ENCODE measurements at regions not wholly inside any gene's neighbourhood (a gene's known extent, or its start where the extent isn't known, plus 50 kb on each side); places are given as distances from the start of the nearest gene placed in this dataset.
A peak's percentile ranks its signal among the peaks of the same experiment; 100 is the strongest.

- DNase-seq (ENCODE audit: low spot score) (no peak), ATAC-seq (no peak)
- no peaks in the 10 kb centered on the region for H3K36me3 Mint-ChIP-seq
- H3K27me3 Mint-ChIP-seq: peaks cover 2 to 6% of the 10 kb centered on the region in 2 donors
- H3K27ac Mint-ChIP-seq: no peak overlapping the region
- no peak overlapping the region for H3K4me3 Mint-ChIP-seq
- no peaks in the 10 kb centered on the region for H3K9me3 Mint-ChIP-seq
- H3K4me1 Mint-ChIP-seq (ENCODE audit: low read depth in 2 of 2): no peaks in the 10 kb centered on the region
These were observed 371.7 kb downstream of the RBM26 start for GRCh38 chr13:79034341-79034740.

GRCh38 chr13:79030513-79030912 lies 371.6 kb upstream of the OBI1 start:
- Mint-ChIP-seq H3K4me1 (ENCODE audit: low read depth in 2 of 2) (no peaks in the 10 kb centered on the region), H3K27me3 (peaks cover 0 to 5% of the 10 kb centered on the region in 2 donors), H3K4me3 (no peak overlapping the region), H3K27ac (no peak overlapping the region), H3K9me3 (no peaks in the 10 kb centered on the region), H3K36me3 (no peaks in the 10 kb centered on the region)
- DNase-seq (ENCODE audit: low spot score) (no peak), ATAC-seq (no peak)

- Mint-ChIP-seq H3K36me3 (peaks cover 5% of the 10 kb centered on the region), H3K27ac (no peak overlapping the region), H3K9me3 (peaks cover 9% of the 10 kb centered on the region), H3K27me3 (no peaks in the 10 kb centered on the region), H3K4me3 (no peak overlapping the region), H3K4me1 (ENCODE audit: low read depth in 2 of 2) (no peaks in the 10 kb centered on the region)
- DNase-seq (ENCODE audit: low spot score): no peak
- ATAC-seq: no peak
These were observed 359.2 kb upstream of the OBI1 start for GRCh38 chr13:79018166-79018565.

GRCh38 chr13:79011179-79011578 lies 352.2 kb upstream of the OBI1 start:
- Mint-ChIP-seq H3K27me3 (peaks cover 2 to 6% of the 10 kb centered on the region in 2 donors), H3K36me3 (no peaks in the 10 kb centered on the region), H3K27ac (no peak overlapping the region), H3K4me3 (no peak overlapping the region), H3K9me3 (peaks cover 9% of the 10 kb centered on the region), H3K4me1 (ENCODE audit: low read depth in 2 of 2) (no peaks in the 10 kb centered on the region)
- no peak for ATAC-seq
- no peak for DNase-seq (ENCODE audit: low spot score)

GRCh38 chr13:79003989-79004898 lies 345.3 kb upstream of the OBI1 start:
- peaks cover 6 to 7% of the 10 kb centered on the region in 2 donors for H3K27me3 Mint-ChIP-seq
- no peaks in the 10 kb centered on the region for H3K36me3 Mint-ChIP-seq
- H3K9me3 Mint-ChIP-seq: peaks cover 5% of the 10 kb centered on the region
- no peak overlapping the region for H3K4me3 Mint-ChIP-seq
- ATAC-seq: no peak
- no peak overlapping the region for H3K27ac Mint-ChIP-seq
- no peaks in the 10 kb centered on the region for H3K4me1 Mint-ChIP-seq (ENCODE audit: low read depth in 2 of 2)
- no peak for DNase-seq (ENCODE audit: low spot score)

GRCh38 chr13:78999494-78999893 lies 340.5 kb upstream of the OBI1 start:
- H3K4me1 Mint-ChIP-seq (ENCODE audit: low read depth in 2 of 2): no peaks in the 10 kb centered on the region
- H3K27ac Mint-ChIP-seq: no peak overlapping the region
- ATAC-seq: no peak
- no peaks in the 10 kb centered on the region for H3K36me3 Mint-ChIP-seq
- peaks cover 2 to 16% of the 10 kb centered on the region in 2 donors for H3K27me3 Mint-ChIP-seq
- DNase-seq (ENCODE audit: low spot score): no peak
- no peaks in the 10 kb centered on the region for H3K9me3 Mint-ChIP-seq
- no peak overlapping the region for H3K4me3 Mint-ChIP-seq

GRCh38 chr13:78998630-78999315 lies 339.8 kb upstream of the OBI1 start:
- DNase-seq (ENCODE audit: low spot score) (no peak), ATAC-seq (no peak)
- Mint-ChIP-seq H3K27ac (no peak overlapping the region), H3K4me1 (ENCODE audit: low read depth in 2 of 2) (no peaks in the 10 kb centered on the region), H3K9me3 (no peaks in the 10 kb centered on the region), H3K4me3 (no peak overlapping the region), H3K27me3 (peaks cover 2 to 16% of the 10 kb centered on the region in 2 donors), H3K36me3 (no peaks in the 10 kb centered on the region)

- Mint-ChIP-seq H3K4me3 (no peak overlapping the region), H3K27ac (no peak overlapping the region), H3K4me1 (ENCODE audit: low read depth in 2 of 2) (no peaks in the 10 kb centered on the region), H3K36me3 (no peaks in the 10 kb centered on the region), H3K9me3 (no peaks in the 10 kb centered on the region), H3K27me3 (peaks cover 2 to 16% of the 10 kb centered on the region in 2 donors)
- ATAC-seq (no peak), DNase-seq (ENCODE audit: low spot score) (no peak)
These were observed 339.1 kb upstream of the OBI1 start for GRCh38 chr13:78997902-78998629.

GRCh38 chr13:78993792-78994191 lies 334.8 kb upstream of the OBI1 start:
- Mint-ChIP-seq H3K4me3 (no peak overlapping the region), H3K27ac (no peak overlapping the region), H3K27me3 (peaks cover 6 to 16% of the 10 kb centered on the region in 2 donors), H3K9me3 (no peaks in the 10 kb centered on the region), H3K4me1 (ENCODE audit: low read depth in 2 of 2) (no peaks in the 10 kb centered on the region), H3K36me3 (no peaks in the 10 kb centered on the region)
- no peak for ATAC-seq
- no peak for DNase-seq (ENCODE audit: low spot score)

- H3K27ac Mint-ChIP-seq: no peak overlapping the region
- ATAC-seq: no peak
- H3K9me3 Mint-ChIP-seq: no peaks in the 10 kb centered on the region
- no peak for DNase-seq (ENCODE audit: low spot score)
- H3K27me3 Mint-ChIP-seq: peaks cover 0 to 14% of the 10 kb centered on the region in 2 donors
- H3K4me3 Mint-ChIP-seq: no peak overlapping the region
- H3K36me3 Mint-ChIP-seq: no peaks in the 10 kb centered on the region
- no peaks in the 10 kb centered on the region for H3K4me1 Mint-ChIP-seq (ENCODE audit: low read depth in 2 of 2)
These were observed 323.0 kb upstream of the OBI1 start for GRCh38 chr13:78981913-78982312.

- no peaks in the 10 kb centered on the region for H3K4me1 Mint-ChIP-seq (ENCODE audit: low read depth in 2 of 2)
- H3K4me3 Mint-ChIP-seq: no peak overlapping the region
- ATAC-seq (no peak), DNase-seq (ENCODE audit: low spot score) (no peak)
- H3K9me3 Mint-ChIP-seq: no peaks in the 10 kb centered on the region
- H3K36me3 Mint-ChIP-seq: no peaks in the 10 kb centered on the region
- H3K27me3 Mint-ChIP-seq: peaks cover 0 to 14% of the 10 kb centered on the region in 2 donors
- no peak overlapping the region for H3K27ac Mint-ChIP-seq
These were observed 320.4 kb upstream of the OBI1 start for GRCh38 chr13:78979349-78979748.

- H3K4me1 Mint-ChIP-seq (ENCODE audit: low read depth in 2 of 2): no peaks in the 10 kb centered on the region
- no peaks in the 10 kb centered on the region for H3K9me3 Mint-ChIP-seq
- ATAC-seq: peak; percentile 70 to 73
- DNase-seq (ENCODE audit: low spot score): no peak
- H3K27me3 Mint-ChIP-seq: peaks cover 0 to 14% of the 10 kb centered on the region in 2 donors
- H3K36me3 Mint-ChIP-seq: no peaks in the 10 kb centered on the region
- H3K4me3 Mint-ChIP-seq: no peak overlapping the region
- H3K27ac Mint-ChIP-seq: no peak overlapping the region
These were observed 319.5 kb upstream of the OBI1 start for GRCh38 chr13:78978381-78978998.

- peaks cover 0 to 14% of the 10 kb centered on the region in 2 donors for H3K27me3 Mint-ChIP-seq
- no peak overlapping the region for H3K27ac Mint-ChIP-seq
- no peak overlapping the region for H3K4me3 Mint-ChIP-seq
- DNase-seq (ENCODE audit: low spot score) (no peak), ATAC-seq (no peak)
- no peaks in the 10 kb centered on the region for H3K36me3 Mint-ChIP-seq
- H3K4me1 Mint-ChIP-seq (ENCODE audit: low read depth in 2 of 2): no peaks in the 10 kb centered on the region
- H3K9me3 Mint-ChIP-seq: no peaks in the 10 kb centered on the region
These were observed 318.4 kb upstream of the OBI1 start for GRCh38 chr13:78977311-78977710.
